K562 (cell line): ENCODE measurements at regions not wholly inside any gene's neighbourhood (a gene's known extent, or its start where the extent isn't known, plus 50 kb on each side); places are given as distances from the start of the nearest gene placed in this dataset.

Source experiments
- DPF2 ChIP-seq: fragments of 450-650 bp; IDR thresholded peaks from 2 replicates; pipeline ENCODE4 v1.6.1; 2016
- GMEB1 ChIP-seq: fragments of 250-450 bp; sonication (Bioruptor Pico); IDR thresholded peaks from 2 replicates; pipeline ENCODE4 v1.4.0; 2020; ENCODE audit warnings: mild to moderate bottlenecking
- NR2C1 ChIP-seq, 2 experiments: fragments of 450-650 bp; IDR thresholded peaks; 2 replicates each; pipeline ENCODE4 v1.6.1; 2017; ENCODE audit warnings: mild to moderate bottlenecking in 2 of 2, antibody characterized with exemption in 1 of 2, inconsistent platforms in 1 of 2, missing compliant biosample characterization in 1 of 2, missing genetic modification characterization in 1 of 2
- POLR2AphosphoS5 ChIP-seq: IDR thresholded peaks from 2 replicates; pipeline ENCODE4 v1.6.1; 2011; ENCODE audit warnings: mild to moderate bottlenecking, low read depth, low read length, moderate library complexity; ENCODE audit not compliant: control insufficient read depth, insufficient read depth

- TF ChIP-seq GMEB1 (no peak), POLR2AphosphoS5 (no peak), NR2C1 (IDR thresholded peaks at IDR 0.05) (no peak), NR2C1 (tag; IDR thresholded peaks at IDR 0.05) (no peak), DPF2 (no peak)
Measured at GRCh38 chr3:13935494-13936094, 55.7 kb upstream of the WNT7A start.
